Gastroesophageal sphincter (tissue), 4 donors: ENCODE measurements at regions not wholly inside any gene's neighbourhood (a gene's known extent, or its start where the extent isn't known, plus 50 kb on each side); places are given as distances from the start of the nearest gene placed in this dataset.

Source experiments
- ATAC-seq: fragments of 150-250 bp; one replicate; pipeline ENCODE4 v1.9.1; 2016; ENCODE audit warnings: mild to moderate bottlenecking, moderate library complexity
- H3K27ac ChIP-seq, 4 donors: fragments of 200-600 bp; sonication (generic) in 3 of 4; 1 replicate in 3 of 4; 2 replicates in 1 of 4; pipeline ENCODE4 v1.5.1; 2016 to 2019
- H3K27me3 ChIP-seq: fragments of 200-600 bp; sonication (generic); one replicate; pipeline ENCODE4 v1.5.1; 2019
- H3K36me3 ChIP-seq, 2 donors: fragments of 200-600 bp; sonication (generic); one replicate each; pipeline ENCODE4 v1.5.1; 2019; ENCODE audit warnings: control low read depth in 1 of 2
- H3K4me1 ChIP-seq, 3 donors: fragments of 200-600 bp; sonication (generic); 1 replicate in 2 of 3; 2 replicates in 1 of 3; pipeline ENCODE4 v1.5.1; 2016 to 2019; ENCODE audit warnings: control low read depth in 2 of 3
- H3K4me3 ChIP-seq, 2 donors: fragments of 200-600 bp; sonication (generic); one replicate each; pipeline ENCODE4 v1.5.1; 2019; ENCODE audit warnings: mild to moderate bottlenecking in 1 of 2, moderate library complexity in 1 of 2
- H3K9me3 ChIP-seq, 3 donors: fragments of 200-600 bp; sonication (generic); one replicate each; pipeline ENCODE4 v1.5.1; 2017 to 2019; ENCODE audit warnings: control low read depth in 2 of 3
- EP300 ChIP-seq: sonication (generic); formaldehyde crosslinking; IDR thresholded peaks from one replicate; pipeline ENCODE4 v1.6.1; 2017; ENCODE audit warnings: antibody characterized with exemption, mild to moderate bottlenecking
- POLR2A ChIP-seq, 2 donors: fragments of 450-650 bp; IDR thresholded peaks; one replicate each; pipeline ENCODE4 v1.6.1; 2017; ENCODE audit warnings: antibody characterized with exemption in 2 of 2, mild to moderate bottlenecking in 2 of 2, moderate library complexity in 1 of 2
- POLR2AphosphoS5 ChIP-seq: sonication (generic); formaldehyde crosslinking; IDR thresholded peaks from one replicate; pipeline ENCODE4 v1.6.1; 2017; ENCODE audit warnings: antibody characterized with exemption
- WGBS, 2 donors: methylation state at CpG; one replicate each; pipeline ENCODE4 v1.1.5; 2018; ENCODE audit warnings: low coverage in 1 of 2; 5-methylcytosine and 5-hydroxymethylcytosine counted together
- TF ChIP-seq, protein P1 (sequence below), 4 experiments: fragments of 200-600 bp in 2 of 4; fragments of 450-650 bp in 2 of 4; sonication (generic) in 1 of 4; IDR thresholded peaks; one replicate each; pipeline ENCODE4 v1.5.1; 2017 to 2019; ENCODE audit warnings: antibody characterized with exemption in 4 of 4, mild to moderate bottlenecking in 2 of 4, moderate library complexity in 2 of 4

GRCh38 chr21:16640297-16641027 is 872.4 kb upstream of the CXADR start:
- TF ChIP-seq, protein P1, sequence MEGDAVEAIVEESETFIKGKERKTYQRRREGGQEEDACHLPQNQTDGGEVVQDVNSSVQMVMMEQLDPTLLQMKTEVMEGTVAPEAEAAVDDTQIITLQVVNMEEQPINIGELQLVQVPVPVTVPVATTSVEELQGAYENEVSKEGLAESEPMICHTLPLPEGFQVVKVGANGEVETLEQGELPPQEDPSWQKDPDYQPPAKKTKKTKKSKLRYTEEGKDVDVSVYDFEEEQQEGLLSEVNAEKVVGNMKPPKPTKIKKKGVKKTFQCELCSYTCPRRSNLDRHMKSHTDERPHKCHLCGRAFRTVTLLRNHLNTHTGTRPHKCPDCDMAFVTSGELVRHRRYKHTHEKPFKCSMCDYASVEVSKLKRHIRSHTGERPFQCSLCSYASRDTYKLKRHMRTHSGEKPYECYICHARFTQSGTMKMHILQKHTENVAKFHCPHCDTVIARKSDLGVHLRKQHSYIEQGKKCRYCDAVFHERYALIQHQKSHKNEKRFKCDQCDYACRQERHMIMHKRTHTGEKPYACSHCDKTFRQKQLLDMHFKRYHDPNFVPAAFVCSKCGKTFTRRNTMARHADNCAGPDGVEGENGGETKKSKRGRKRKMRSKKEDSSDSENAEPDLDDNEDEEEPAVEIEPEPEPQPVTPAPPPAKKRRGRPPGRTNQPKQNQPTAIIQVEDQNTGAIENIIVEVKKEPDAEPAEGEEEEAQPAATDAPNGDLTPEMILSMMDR (IDR thresholded peaks at IDR 0.05): no peak
- TF ChIP-seq EP300 (no peak), POLR2AphosphoS5 (no peak), POLR2A (IDR thresholded peaks at IDR 0.05) (no peak)
- WGBS, 2 donors: 96 to 100% methylated on average over 1 to 3 of the region's 3 CpGs
- H3K27ac ChIP-seq: no peak overlapping the region
- H3K9me3 ChIP-seq: no peaks in the 10 kb centered on the region
- no peaks in the 10 kb centered on the region for H3K27me3 ChIP-seq
- no peak overlapping the region for H3K4me3 ChIP-seq
- H3K4me1 ChIP-seq: no peaks in the 10 kb centered on the region
- H3K36me3 ChIP-seq: no peaks in the 10 kb centered on the region
- no peak for ATAC-seq

DNA sequence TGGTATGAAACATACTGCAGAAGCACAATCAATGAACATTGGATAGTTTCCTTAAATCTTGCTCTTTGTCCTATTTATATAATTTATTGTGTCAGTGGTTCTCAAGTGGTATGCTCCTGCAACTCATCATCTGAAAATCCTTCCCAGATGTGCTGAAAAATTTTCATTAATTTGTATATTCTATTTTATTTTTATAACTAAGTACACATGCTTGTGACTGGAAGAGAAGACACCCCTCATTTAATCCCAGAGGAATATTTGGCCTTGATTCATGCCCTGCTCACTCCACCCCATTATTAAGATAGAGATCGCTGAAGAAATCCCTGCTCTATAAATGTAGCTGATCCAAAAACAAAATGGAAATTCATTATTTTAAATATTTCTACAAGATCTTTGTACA is 870.5 kb upstream of the CXADR start:
- no peak for TF ChIP-seq POLR2A (IDR thresholded peaks at IDR 0.05)
- TF ChIP-seq EP300: no peak
- TF ChIP-seq, protein P1 (IDR thresholded peaks at IDR 0.05): no peak
- TF ChIP-seq POLR2AphosphoS5: no peak
- Histone ChIP-seq H3K36me3 (no peaks in the 10 kb centered on the region), H3K9me3 (no peaks in the 10 kb centered on the region), H3K4me3 (no peak overlapping the region), H3K27ac (no peak overlapping the region), H3K4me1 (no peaks in the 10 kb centered on the region), H3K27me3 (no peaks in the 10 kb centered on the region)
- WGBS, 2 donors: 50 to 86% methylated on average over 1 of the region's 1 CpG
- no peak for ATAC-seq

DNA sequence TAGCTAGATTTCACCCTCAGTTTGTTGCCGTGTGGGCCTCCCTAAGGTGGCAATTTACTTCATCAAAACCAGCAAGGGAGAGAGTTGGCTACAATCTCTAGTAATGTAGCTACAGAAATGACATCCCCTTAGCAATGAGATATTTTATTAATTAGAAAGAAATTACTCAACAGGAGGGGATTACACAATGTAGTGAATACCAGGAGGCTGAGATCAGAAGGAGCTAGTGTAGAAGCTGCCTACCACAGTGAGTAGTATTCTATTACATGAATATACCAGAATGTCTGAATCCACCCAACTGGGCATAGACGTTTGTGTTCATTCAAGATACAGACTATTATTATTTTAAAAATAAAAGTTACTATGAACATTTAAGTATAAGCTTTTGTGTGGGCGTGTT is 868.2 kb upstream of the CXADR start:
- no peaks in the 10 kb centered on the region for H3K4me1 ChIP-seq
- ATAC-seq: peak; percentile 28
- no peak overlapping the region for H3K4me3 ChIP-seq
- no peaks in the 10 kb centered on the region for H3K9me3 ChIP-seq
- TF ChIP-seq POLR2A (IDR thresholded peaks at IDR 0.05) (no peak), EP300 (no peak), POLR2AphosphoS5 (no peak)
- TF ChIP-seq, protein P1 (IDR thresholded peaks at IDR 0.05): no peak
- H3K36me3 ChIP-seq: no peaks in the 10 kb centered on the region
- H3K27ac ChIP-seq: no peak overlapping the region
- no peaks in the 10 kb centered on the region for H3K27me3 ChIP-seq
- WGBS, 2 donors: 79 to 90% methylated on average over 3 of the region's 3 CpGs

DNA sequence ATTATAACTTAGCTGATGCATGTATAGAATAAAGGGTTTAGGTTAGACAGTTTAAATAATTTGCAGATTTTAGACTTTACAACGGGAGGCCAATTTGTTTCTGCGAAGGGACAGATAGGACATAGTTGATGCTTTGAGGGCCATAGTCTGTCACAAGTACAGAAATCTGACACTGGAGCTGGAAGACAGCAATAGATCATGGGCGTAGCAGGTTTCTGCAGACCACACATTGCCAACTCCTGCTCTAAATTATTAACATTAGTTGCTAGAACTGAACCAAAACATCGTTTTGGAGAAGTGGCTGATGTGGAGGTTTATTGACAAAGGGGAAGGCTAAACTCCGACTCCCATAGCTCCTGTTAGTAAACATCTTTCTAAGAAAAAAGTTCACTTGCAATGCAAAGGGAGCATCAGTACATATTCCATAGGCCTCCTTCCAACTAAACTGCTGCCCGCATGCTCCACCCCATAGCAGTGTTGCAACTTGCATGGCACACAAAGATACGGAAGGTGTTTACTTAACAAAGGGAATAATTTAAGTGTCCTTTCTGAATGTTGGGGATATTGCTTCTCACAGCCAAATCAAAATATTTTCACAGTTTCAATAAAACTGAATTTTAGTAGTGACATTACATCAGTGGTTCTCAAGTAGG is 862.0 kb upstream of the CXADR start:
- Histone ChIP-seq H3K27me3 (no peaks in the 10 kb centered on the region), H3K9me3 (no peaks in the 10 kb centered on the region), H3K4me3 (no peak overlapping the region), H3K27ac (no peak overlapping the region), H3K36me3 (no peaks in the 10 kb centered on the region), H3K4me1 (no peaks in the 10 kb centered on the region)
- ATAC-seq: no peak
- TF ChIP-seq POLR2A (IDR thresholded peaks at IDR 0.05): no peak
- TF ChIP-seq POLR2AphosphoS5: no peak
- no peak for TF ChIP-seq EP300
- TF ChIP-seq, protein P1 (IDR thresholded peaks at IDR 0.05): no peak
- WGBS, 2 donors: 81 to 92% methylated on average over 7 of the region's 7 CpGs

DNA sequence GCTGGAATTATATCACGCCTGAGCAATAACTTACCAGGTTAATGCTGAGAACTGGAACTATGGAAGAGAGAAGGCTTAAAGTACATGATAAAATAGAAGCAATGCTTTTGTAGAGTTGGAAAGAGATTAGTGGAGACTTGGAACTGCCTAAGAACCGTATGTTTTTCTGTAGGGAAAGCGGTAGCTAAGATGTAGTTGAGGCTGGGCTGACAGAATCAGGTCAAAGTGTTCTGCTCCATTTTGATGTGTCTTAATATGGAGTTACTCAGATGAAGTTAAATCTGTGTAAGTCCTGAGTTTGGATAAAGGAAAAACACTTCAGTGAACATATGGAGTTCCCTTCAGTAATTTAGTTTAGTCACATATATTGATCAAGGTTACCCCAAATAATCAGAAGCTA is 860.9 kb upstream of the CXADR start:
- no peak for ATAC-seq
- no peak overlapping the region for H3K4me3 ChIP-seq
- H3K36me3 ChIP-seq: no peaks in the 10 kb centered on the region
- H3K27ac ChIP-seq: no peak overlapping the region
- H3K4me1 ChIP-seq: no peaks in the 10 kb centered on the region
- TF ChIP-seq POLR2AphosphoS5 (no peak), POLR2A (IDR thresholded peaks at IDR 0.05) (no peak), EP300 (no peak)
- TF ChIP-seq, protein P1 (IDR thresholded peaks at IDR 0.05): no peak
- H3K9me3 ChIP-seq: no peaks in the 10 kb centered on the region
- 86 to 93% methylated on average over 3 of the region's 3 CpGs for WGBS, 2 donors
- H3K27me3 ChIP-seq: no peaks in the 10 kb centered on the region
